Esophagus squamous epithelium (tissue), 4 donors: ENCODE measurements at regions not wholly inside any gene's neighbourhood (a gene's known extent, or its start where the extent isn't known, plus 50 kb on each side); places are given as distances from the start of the nearest gene placed in this dataset.

Experiments used
- POLR2A ChIP-seq, 4 donors: fragments of 450-650 bp; IDR thresholded peaks; one replicate each; pipeline ENCODE4 v1.6.1; 2017; ENCODE audit warnings: antibody characterized with exemption in 4 of 4, mild to moderate bottlenecking in 4 of 4, moderate library complexity in 3 of 4
- TF ChIP-seq, protein P1 (sequence below), 6 experiments: fragments of 450-650 bp in 4 of 6; fragments of 200-600 bp in 2 of 6; sonication (generic) in 2 of 6; IDR thresholded peaks; one replicate each; pipeline ENCODE4 v1.5.1; 2016 to 2019; ENCODE audit warnings: antibody characterized with exemption in 6 of 6, mild to moderate bottlenecking in 4 of 6, moderate library complexity in 4 of 6

DNA sequence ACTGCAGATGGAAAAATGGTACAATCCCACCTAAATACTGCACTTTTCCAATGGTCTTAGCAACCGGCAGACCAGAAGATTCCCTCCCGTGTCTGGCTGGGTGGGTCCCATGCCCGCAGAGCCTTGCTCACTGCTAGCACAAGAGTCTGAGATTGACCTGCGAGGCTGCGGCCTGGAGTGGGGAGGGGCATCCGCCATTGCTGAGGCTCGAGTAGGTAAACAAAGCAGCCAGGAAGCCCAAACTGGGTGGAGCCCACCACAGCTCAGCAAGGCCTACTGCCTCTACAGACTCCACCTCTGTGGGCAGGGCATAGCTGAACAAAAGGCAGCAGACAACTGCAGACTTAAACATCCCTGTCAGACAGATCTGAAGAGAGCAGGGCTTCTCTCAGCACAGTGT is 221.6 kb upstream of the CTNND2 start:
- TF ChIP-seq, protein P1, sequence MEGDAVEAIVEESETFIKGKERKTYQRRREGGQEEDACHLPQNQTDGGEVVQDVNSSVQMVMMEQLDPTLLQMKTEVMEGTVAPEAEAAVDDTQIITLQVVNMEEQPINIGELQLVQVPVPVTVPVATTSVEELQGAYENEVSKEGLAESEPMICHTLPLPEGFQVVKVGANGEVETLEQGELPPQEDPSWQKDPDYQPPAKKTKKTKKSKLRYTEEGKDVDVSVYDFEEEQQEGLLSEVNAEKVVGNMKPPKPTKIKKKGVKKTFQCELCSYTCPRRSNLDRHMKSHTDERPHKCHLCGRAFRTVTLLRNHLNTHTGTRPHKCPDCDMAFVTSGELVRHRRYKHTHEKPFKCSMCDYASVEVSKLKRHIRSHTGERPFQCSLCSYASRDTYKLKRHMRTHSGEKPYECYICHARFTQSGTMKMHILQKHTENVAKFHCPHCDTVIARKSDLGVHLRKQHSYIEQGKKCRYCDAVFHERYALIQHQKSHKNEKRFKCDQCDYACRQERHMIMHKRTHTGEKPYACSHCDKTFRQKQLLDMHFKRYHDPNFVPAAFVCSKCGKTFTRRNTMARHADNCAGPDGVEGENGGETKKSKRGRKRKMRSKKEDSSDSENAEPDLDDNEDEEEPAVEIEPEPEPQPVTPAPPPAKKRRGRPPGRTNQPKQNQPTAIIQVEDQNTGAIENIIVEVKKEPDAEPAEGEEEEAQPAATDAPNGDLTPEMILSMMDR (IDR thresholded peaks at IDR 0.05), result no peak
- TF ChIP-seq POLR2A (IDR thresholded peaks at IDR 0.05), result no peak
